ENCODE measurements at regions not wholly inside any gene's neighbourhood (a gene's known extent, or its start where the extent isn't known, plus 50 kb on each side); places are given as distances from the start of the nearest gene placed in this dataset.

DNA sequence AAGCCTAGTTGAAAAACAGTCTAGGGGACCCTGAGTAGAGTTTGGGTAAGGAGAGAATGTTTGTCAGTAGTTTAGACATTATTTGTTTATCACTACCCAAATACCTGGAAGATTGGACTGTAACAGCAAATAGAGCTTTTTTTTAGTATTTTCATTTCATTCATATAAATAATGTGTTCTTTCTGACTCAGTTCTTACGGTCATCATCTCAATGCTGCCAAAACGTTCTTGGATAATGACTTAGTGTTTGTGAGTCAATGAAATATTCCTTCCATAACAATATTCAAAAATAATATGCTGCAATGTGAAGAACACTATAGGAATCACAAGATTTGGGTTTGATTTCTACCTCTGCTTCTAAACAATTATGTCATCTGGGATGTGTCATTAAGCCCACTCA, 400.0 kb upstream of the PKN2 start:
- ATAC-seq (no peak), DNase-seq (no peak)
- intact Hi-C loops (cut with DNase I, micrococcal nuclease), result no loop called here

GRCh38 chr1:88284666-88285366, 399.3 kb upstream of the PKN2 start:
- intact Hi-C loops (cut with DNase I, micrococcal nuclease), result no loop called here
- ATAC-seq (no peak), DNase-seq (no peak)

DNA sequence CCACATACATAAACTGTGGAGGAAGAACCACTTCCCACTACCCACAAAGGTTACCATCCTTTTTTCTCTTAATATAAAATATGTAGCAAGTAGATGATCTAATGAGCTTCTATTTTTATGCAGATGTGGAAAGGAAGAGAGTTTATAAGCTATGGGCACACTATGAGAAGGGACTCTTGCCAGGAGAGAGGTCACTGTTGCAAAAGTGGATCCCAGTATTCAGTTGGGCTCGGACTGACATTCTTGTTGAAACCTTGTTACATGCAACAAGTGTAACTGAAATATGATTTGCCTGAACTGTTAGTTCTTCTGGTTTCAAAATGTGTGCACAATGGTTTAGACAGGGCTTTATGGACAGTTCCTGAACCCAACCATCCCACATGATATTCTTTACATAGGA, 397.4 kb upstream of the PKN2 start:
- ATAC-seq (no peak), DNase-seq (no peak)
- intact Hi-C loops (cut with DNase I, micrococcal nuclease), result no loop called here

- intact Hi-C loops (cut with DNase I, micrococcal nuclease), result no loop called here
- DNase-seq (no peak), ATAC-seq (no peak)
These were observed 395.5 kb upstream of the PKN2 start for GRCh38 chr1:88288571-88288970.

- ATAC-seq (no peak), DNase-seq (no peak)
- intact Hi-C loops (cut with DNase I, micrococcal nuclease), result no loop called here
These were observed 394.5 kb upstream of the PKN2 start for GRCh38 chr1:88289401-88290102.

GRCh38 chr1:88291611-88292354, 392.3 kb upstream of the PKN2 start:
- ATAC-seq (no peak), DNase-seq (no peak)
- intact Hi-C loops (cut with DNase I, micrococcal nuclease), result no loop called here

DNA sequence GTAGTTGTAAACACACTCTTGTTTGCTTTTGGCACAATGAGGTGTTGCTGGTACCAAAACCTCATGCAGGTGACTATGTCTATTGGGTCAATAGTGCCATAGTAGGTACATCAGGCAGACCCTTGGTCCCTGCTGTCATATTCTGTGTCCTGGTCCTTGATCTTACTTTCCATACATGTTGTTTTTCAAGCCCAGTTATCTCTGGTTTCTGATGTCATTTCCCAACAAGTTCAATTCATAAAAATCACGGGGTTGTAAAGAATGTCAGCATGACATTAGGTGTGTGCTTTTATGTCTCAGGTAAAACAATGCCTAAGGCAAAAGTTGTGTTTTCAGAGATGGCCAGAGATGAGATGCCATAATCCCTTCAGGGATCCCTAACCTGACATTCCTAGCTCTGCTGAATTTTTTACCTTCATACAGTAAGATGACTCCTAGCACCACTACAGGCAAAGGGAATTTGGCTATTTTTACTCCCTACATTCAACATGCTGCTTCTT, 390.3 kb upstream of the PKN2 start:
- intact Hi-C loops (cut with DNase I, micrococcal nuclease), result no loop called here
- no peak for ATAC-seq
- no peak for DNase-seq

- DNase-seq (no peak), ATAC-seq (no peak)
- intact Hi-C loops (cut with DNase I, micrococcal nuclease), result no loop called here
These were observed 387.8 kb upstream of the PKN2 start for GRCh38 chr1:88296227-88296626.

DNA sequence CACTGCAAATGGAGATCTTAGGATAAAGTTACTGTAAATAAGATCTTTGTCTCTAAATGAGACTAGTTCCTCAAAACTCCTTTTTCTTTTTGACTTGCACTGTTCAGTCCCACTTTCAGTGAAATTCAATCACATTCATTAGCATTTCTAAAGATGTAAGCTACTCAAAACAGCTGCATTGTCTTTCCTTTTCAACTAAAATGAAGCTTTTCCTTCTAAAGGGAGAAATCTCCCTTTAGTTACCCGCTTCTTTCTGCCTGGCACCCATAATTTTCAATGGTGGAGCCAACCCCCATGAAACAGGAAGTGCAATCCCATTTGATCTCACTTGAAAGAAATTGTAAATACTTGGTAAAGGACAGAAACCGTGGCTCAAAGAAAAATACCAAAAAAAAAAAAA, 387.4 kb upstream of the PKN2 start:
- ATAC-seq, result no peak
- intact Hi-C loops (cut with DNase I, micrococcal nuclease), result no loop called here
- DNase-seq, result no peak

DNA sequence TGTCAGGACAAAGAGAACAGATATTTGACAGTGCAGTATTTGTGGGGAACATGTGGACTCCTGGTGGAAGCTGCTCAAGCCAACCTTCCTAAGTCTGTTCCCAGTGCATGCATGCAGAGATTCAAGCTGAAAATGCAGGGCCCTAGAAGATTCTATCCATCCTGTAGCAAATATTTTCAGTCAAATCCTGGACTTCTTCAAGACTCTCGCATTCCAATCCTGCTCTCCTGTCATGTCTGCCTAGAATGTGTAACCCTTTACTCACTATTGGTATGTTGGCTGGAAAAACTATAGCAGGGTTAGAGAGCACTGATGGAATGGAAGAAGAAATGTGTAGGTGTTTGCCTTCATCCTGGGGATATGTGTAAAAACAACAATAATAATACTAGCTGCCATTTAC, 385.6 kb upstream of the PKN2 start:
- ATAC-seq, result no peak
- no peak for DNase-seq
- intact Hi-C loops (cut with DNase I, micrococcal nuclease), result no loop called here

GRCh38 chr1:88300752-88301263, 383.3 kb upstream of the PKN2 start:
- no peak for DNase-seq
- intact Hi-C loops (cut with DNase I, micrococcal nuclease), result loop anchor here in 1 of 2 donors (5.0 kb wide), 1 partner anchor 119 kb away; no protein-coding TSS in a partner anchor
- ATAC-seq, result no peak

GRCh38 chr1:88302843-88303486, 381.1 kb upstream of the PKN2 start:
- ATAC-seq (peak; percentile 66), DNase-seq (no peak)
- intact Hi-C loops (cut with DNase I, micrococcal nuclease), result loop anchor here in 1 of 2 donors (5.0 kb wide), 1 partner anchor 121 kb away; no protein-coding TSS in a partner anchor

DNA sequence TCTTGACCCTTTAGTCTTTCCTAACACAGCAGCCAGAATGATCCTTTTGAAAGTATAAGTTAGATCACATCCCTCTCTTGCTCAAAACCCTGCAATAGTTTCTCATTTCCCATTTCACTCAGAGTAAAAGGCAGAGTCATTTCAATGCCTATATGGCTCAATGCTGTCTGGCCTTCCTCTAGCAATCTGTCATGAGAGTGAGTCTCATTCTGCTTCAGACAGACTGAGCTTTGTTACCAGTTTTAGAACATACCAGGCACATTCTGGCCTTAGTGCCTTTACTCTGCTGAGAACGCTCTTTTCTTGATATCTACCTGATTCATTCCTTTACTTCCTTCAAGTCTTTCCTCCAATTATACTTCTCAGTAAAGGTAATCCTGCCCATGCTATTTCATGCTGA, 372.8 kb upstream of the PKN2 start:
- DNase-seq, result no peak
- intact Hi-C loops (cut with DNase I, micrococcal nuclease), result no loop called here

GRCh38 chr1:88311907-88312306, 372.2 kb upstream of the PKN2 start:
- ATAC-seq (peak; percentile 100), DNase-seq (peak; percentile 14 to 24)
- intact Hi-C loops (cut with DNase I, micrococcal nuclease), result no loop called here

More for the DNA sequence above, 372.8 kb upstream of the PKN2 start:
- ATAC-seq, result peak; percentile 26

DNA sequence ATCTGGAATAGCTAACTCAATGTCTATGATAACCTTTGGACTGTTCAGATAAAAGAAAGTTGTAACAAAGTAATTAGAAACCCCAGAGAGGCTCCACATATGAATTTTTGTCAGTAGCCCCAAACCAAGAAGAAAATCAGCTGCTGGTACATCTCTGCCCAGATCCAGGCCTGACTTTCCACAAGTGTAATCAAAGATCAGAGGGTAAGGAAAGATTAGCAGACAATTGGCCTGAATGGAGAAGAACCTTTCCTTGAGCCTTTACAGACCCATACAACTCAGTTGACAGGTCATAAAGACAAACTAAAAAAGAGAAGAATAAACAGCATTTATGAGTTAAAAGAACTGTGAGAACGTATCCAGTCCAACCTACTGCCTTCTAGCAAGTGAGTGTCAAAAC, 366.7 kb upstream of the PKN2 start:
- ATAC-seq, result no peak
- no peak for DNase-seq

DNA sequence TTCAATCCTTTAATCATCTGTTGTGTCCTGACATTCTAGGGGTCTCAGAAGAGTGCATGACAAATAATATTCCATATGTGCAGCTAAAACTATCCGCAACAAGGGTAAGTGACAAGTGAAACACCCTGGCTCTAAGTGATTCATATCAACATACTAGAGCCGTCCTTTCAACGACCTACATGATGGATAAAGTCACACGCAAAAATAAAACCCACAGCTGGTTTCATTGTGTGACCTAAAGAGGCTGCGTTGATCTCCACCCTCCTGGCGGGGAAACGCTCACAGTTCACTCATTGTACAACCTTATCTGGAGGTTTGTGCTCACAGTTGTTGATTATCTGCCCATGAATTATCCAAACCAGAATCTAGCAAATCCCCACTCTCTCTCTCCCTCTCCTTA, 365.3 kb upstream of the PKN2 start:
- ATAC-seq (no peak), DNase-seq (no peak)
- intact Hi-C loops (cut with DNase I, micrococcal nuclease), result no loop called here

More for the DNA sequence above, 366.7 kb upstream of the PKN2 start:
- intact Hi-C loops (cut with DNase I, micrococcal nuclease), result no loop called here

- ATAC-seq (no peak), DNase-seq (no peak)
- intact Hi-C loops (cut with DNase I, micrococcal nuclease), result no loop called here
These were observed 363.8 kb upstream of the PKN2 start for GRCh38 chr1:88320291-88320690.

DNA sequence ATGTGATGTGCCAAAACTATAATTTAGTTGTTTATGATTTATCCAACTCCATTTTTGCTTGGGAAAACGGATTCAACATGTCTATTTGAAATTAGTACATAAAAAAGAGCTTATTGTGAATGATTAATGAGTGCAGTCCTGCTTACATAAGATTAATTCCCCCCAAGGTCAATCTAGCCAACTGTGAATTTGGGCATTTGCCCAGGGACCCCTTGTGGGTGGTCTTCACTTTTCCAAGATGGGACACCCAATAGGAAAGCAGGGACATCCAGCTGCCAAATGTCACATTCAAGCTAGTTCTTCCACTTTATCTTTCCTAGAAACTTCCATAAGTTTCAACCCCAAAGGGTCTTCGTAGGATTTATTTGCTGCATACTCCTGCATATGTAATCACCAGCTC, 362.4 kb upstream of the PKN2 start:
- intact Hi-C loops (cut with DNase I, micrococcal nuclease), result no loop called here
- DNase-seq, result no peak
- no peak for ATAC-seq

GRCh38 chr1:88324899-88325298, 359.2 kb upstream of the PKN2 start:
- no peak for DNase-seq
- no peak for ATAC-seq
- intact Hi-C loops (cut with DNase I, micrococcal nuclease), result no loop called here
